NCI-H1694 (cell line): ENCODE measurements at regions not wholly inside any gene's neighbourhood (a gene's known extent, or its start where the extent isn't known, plus 50 kb on each side); places are given as distances from the start of the nearest gene placed in this dataset.

Experiments
- DNase-seq: peaks from one replicate; lab custom pipeline; 2025; lab: John Stamatoyannopoulos, UW

GRCh38 chr1:216820345-216820744 is 97.1 kb upstream of the ESRRG start:
- DNase-seq, result no peak

- no peak for DNase-seq
Observed at GRCh38 chr1:216818284-216818683, 95.1 kb upstream of the ESRRG start.

- peak; percentile 99 for DNase-seq
Observed at GRCh38 chr1:216815260-216816131, 92.3 kb upstream of the ESRRG start.

- no peak for DNase-seq
Observed at GRCh38 chr1:216814576-216815259, 91.5 kb upstream of the ESRRG start.

GRCh38 chr1:216812966-216813365 is 89.7 kb upstream of the ESRRG start:
- DNase-seq, result no peak

- no peak for DNase-seq
Observed at GRCh38 chr1:216809649-216810048, 86.4 kb upstream of the ESRRG start.

- DNase-seq, result no peak
Observed at GRCh38 chr1:216807696-216808095, 84.5 kb upstream of the ESRRG start.

- DNase-seq, result no peak
Observed at GRCh38 chr1:216805953-216806352, 82.7 kb upstream of the ESRRG start.

- DNase-seq, result peak; percentile 33
Observed at GRCh38 chr1:216805233-216805632, 82.0 kb upstream of the ESRRG start.

GRCh38 chr1:216804111-216804510 is 80.9 kb upstream of the ESRRG start:
- peak; percentile 14 for DNase-seq

- DNase-seq, result no peak
Observed at GRCh38 chr1:216794586-216794985, 71.4 kb upstream of the ESRRG start.

- no peak for DNase-seq
Observed at GRCh38 chr1:216793973-216794372, 70.7 kb upstream of the ESRRG start.

- no peak for DNase-seq
Observed at GRCh38 chr1:216793303-216793702, 70.1 kb upstream of the ESRRG start.

GRCh38 chr1:216788671-216789070 is 65.4 kb upstream of the ESRRG start:
- DNase-seq, result no peak

- DNase-seq, result no peak
Observed at GRCh38 chr1:216785737-216786136, 62.5 kb upstream of the ESRRG start.

- DNase-seq, result no peak
Observed at GRCh38 chr1:216785221-216785620, 62.0 kb upstream of the ESRRG start.

GRCh38 chr1:216779686-216780085 is 56.5 kb upstream of the ESRRG start:
- DNase-seq, result no peak

- DNase-seq, result no peak
Observed at GRCh38 chr1:216778737-216779136, 55.5 kb upstream of the ESRRG start.

GRCh38 chr1:216777148-216777547 is 53.9 kb upstream of the ESRRG start:
- no peak for DNase-seq
